GOT3 (cell line): ENCODE measurements at regions not wholly inside any gene's neighbourhood (a gene's known extent, or its start where the extent isn't known, plus 50 kb on each side); places are given as distances from the start of the nearest gene placed in this dataset.
"Not testable (repeated sequence)": the region's sequence is repeated elsewhere in the genome, so short reads cannot be mapped to it uniquely, and the experiment has no call there.

ENCODE experiments used
- DNase-seq: peaks from one replicate; lab custom pipeline; 2025; ENCODE audit warnings: mixed read lengths; lab: John Stamatoyannopoulos, UW

- DNase-seq, result no peak
These were observed 756.5 kb upstream of the LRRTM1 start for GRCh38 chr2:81061016-81061415.

- DNase-seq, result no peak
These were observed 746.1 kb upstream of the LRRTM1 start for GRCh38 chr2:81050580-81051095.

DNA sequence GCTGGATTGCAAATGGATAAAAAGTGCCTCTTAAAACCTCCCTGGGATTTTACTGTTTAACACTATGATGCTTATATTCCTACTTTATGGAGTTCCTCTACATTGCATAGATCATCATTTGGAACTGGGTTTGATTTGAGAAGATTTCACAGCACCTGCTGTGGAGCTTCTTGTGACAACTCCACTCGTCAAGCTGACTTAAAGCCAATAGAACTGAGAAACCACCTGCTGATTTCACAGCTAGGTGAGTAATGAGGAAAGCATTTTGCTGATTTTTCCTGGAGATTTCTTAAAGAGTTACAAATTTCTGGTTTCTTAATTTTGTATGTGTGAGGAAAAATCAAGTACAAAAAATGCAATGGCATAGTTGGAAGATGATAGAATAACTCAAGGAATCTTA, 739.1 kb upstream of the LRRTM1 start:
- DNase-seq, result no peak

DNA sequence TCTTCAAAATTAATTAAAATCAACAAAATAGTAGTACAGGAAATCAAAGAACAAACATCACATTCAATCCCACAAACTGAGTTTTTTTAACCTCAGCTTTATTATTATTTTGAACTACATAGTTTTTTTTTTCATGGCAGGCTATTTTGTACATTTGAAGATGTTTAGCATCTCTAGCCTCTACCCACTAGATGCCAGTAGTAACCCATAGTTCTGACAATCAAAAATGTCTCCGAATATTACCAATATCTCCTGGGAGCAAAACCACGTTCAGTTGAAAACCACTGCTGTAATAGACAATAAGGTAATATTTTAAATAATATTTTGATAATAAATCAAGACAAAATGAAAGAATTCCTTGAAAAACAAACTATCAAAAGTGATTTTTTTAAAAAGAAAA, 702.6 kb upstream of the LRRTM1 start:
- no peak for DNase-seq

DNA sequence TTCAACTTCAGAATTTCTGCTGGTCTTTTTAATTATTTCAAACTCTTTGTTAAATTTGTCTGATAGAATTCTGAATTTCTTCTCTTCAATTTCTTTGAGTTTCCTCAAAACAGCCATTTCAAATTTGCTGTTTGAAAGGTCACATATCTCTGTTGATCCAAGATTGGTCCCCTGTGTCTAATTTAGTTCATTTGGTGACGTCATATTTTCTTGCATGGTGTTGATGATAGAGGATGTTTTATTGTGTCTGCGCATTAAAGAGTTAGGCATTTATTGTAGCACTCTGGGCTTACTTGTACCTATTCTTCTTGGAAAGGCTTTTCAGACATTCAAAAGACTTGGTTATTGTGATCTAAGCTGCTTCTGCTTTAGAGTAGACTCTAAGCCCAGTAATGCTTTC, 698.4 kb upstream of the LRRTM1 start:
- DNase-seq, result no peak

GRCh38 chr2:80987466-80987865, 682.9 kb upstream of the LRRTM1 start:
- no peak for DNase-seq

- no peak for DNase-seq
These were observed 665.3 kb upstream of the LRRTM1 start for GRCh38 chr2:80969900-80970299.

DNA sequence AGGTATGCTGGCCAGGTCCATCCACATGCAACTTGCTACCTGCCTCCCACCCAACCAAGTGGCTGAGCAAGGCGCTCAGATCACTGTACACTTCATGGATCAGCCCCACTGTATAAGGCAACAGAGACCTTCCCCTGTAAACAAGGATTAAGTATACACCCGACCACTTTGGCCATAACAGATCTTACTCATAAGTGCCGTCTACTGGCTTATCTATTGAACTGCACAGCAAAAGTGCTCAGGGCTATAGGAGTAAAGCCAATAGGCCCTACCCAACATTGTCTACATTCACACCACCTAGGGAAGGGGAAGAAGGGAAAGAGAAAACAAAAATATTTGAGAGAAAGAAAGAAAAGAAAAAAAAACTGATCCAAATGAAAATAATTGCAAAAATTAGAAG, 663.9 kb upstream of the LRRTM1 start:
- no peak for DNase-seq

DNA sequence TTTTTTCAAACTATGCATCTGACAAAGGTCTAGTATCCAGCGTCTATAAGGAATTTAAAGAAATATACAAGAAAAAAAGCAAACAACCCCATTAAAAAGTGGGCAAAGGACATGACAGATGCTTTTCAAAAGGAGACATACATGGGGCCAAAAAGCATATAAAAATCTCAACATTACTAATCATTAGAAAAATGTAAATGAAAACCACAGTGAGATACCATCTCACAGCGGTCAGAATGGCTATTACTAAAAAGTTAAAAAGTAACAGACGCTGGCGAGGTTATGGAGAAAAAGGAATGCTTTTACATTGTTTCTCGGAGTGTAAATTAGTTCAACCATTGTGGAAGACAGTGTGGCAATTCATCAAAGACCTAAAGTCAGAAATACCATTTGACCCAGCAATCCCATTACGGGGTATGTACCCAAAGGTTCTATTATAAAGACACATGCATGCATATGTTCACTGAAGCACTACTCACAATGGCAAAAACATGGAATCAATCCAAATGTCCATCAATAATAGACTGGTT, 643.1 kb upstream of the LRRTM1 start:
- no peak for DNase-seq

DNA sequence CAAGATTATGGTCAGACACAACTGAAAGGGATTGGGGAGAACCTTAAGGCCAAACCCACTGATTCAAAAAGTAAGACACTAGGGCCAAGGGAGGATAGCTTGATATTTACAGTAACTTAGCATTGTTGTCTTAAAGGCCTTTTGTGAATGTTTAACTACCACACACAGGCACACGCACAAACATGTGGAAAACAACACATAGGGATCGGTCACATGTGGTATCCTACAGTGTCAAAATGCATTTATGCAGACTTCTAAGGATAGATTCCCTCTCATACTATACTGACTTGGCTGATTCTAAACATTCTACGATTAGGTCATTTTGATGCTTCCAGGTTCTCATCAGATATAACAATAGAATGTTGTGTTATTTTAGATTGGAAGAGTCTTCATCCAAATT, 638.9 kb upstream of the LRRTM1 start:
- DNase-seq, result no peak

- DNase-seq, result no peak
These were observed 638.2 kb upstream of the LRRTM1 start for GRCh38 chr2:80942766-80943165.

DNA sequence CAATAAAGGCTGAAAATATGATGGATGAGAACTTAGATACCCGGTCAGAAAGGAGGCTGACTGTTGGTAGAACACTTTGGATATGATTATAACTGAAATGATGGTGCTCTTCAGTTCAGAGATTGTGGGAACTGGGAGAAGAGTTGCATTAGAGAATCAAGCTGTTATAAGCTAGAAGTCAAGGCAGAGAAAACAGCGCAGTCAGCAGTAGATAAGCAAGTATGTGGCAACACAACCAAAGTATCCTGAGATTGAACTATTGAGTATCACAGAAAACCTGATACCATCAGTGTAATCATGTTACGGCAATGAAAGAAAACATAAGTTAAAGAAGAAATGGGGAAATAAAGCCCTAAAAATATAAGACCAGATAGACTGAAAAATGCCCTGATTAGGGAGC, 633.9 kb upstream of the LRRTM1 start:
- DNase-seq, result no peak

DNA sequence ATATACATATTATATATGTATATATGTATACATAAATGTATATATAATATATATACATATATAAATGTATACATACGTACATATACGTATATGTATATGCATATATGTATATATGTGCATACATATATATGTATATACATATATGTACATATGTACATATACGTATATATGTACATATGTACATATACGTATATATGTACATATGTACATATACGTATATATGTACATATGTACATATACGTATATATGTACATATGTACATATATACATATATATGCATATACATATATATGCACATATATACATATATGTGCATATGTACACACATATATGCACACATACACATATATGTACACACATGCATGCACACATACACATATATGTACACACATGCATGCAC, 627.3 kb upstream of the LRRTM1 start:
- not testable (repeated sequence) for DNase-seq

GRCh38 chr2:80930777-80931176, 626.2 kb upstream of the LRRTM1 start:
- no peak for DNase-seq

DNA sequence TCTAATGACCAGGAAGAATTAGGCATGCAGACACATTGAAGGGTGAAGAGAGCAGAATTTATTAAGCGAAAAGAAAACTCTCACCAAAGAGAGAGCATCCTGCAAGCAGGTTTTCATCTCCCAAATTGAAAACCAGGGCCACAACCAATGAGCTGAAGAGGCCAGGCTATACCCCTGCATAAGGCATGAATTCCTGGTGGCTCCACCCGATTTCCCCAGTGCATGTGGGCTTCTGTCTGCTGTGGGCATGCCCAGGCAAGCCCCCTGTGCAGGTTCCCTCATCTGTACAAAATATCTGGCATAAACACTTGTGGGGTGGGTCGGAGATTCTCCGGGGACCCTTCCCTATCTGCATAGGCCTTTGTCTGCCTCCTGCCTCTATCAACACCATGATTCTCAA, 621.6 kb upstream of the LRRTM1 start:
- DNase-seq, result no peak

DNA sequence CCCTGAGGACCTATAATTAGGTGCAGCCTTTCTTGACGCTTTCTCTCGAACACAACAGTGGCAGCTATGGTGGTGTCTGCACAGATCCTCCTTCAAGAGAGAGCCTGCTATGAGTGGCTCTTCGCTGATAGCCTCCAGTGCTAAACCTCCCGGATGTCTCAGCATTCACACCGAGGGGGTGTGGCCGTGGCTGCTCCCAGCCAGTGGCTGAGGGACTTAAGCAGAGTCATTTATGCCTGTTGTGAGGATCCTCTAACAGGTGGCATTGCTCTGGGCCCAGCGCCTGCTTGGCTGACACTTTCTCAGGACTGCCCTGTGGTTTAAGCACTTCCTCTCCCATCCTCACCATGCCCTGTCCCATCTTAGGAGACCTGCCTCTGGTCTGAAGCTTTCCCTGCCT, 592.0 kb upstream of the LRRTM1 start:
- no peak for DNase-seq

DNA sequence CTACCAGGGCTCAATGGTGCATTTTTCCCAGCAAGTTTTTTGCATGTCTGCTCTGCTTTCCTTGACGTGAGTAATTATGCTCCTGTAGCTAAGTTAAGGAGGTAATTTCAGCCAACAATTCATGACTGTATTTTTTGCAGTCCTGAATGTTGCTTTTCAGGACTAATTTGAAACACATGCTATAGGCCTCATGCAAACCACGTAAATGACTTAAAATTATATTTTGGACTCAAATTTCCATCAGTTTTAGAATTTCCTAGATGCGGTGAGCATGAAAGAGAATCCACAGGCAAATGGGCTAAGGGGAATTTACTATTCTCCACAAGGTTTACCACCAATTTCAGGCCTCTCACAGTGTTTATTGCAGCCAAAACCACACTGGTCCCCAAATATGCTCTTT, 589.9 kb upstream of the LRRTM1 start:
- no peak for DNase-seq

GRCh38 chr2:80893711-80894110, 589.2 kb upstream of the LRRTM1 start:
- no peak for DNase-seq

GRCh38 chr2:80889009-80889408, 584.5 kb upstream of the LRRTM1 start:
- no peak for DNase-seq

DNA sequence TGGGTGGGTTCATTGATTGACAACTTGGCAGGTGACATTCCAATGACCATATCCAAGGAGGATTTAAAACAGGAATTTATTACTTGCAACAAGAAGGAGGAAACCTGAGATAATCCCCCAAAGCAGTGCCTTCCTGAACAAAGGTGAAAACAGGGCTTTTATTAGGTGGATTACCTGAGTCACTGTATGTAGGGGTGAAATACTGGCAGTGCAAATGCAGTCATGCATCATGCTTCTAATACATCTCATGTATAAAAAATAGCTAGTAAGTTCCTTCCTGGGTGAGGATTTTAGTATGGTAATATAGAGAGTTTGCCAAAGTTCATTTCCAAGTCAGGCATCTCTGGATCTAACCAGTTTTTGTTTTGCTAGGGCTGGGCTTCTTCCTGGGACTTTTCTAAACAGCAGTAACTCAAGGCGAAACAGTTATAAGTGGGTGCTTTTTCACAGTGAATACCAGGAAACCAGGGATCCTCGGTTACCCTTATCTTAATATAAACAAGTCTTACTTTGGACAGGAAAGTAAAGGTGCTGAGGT, 583.4 kb upstream of the LRRTM1 start:
- no peak for DNase-seq

- DNase-seq, result no peak
These were observed 569.8 kb upstream of the LRRTM1 start for GRCh38 chr2:80874374-80874773.

- no peak for DNase-seq
These were observed 565.4 kb upstream of the LRRTM1 start for GRCh38 chr2:80869858-80870438.

GRCh38 chr2:80863147-80863714, 558.7 kb upstream of the LRRTM1 start:
- no peak for DNase-seq

GRCh38 chr2:80858965-80859364, 554.4 kb upstream of the LRRTM1 start:
- DNase-seq, result no peak
